GM18511 (cell line): ENCODE measurements at regions not wholly inside any gene's neighbourhood (a gene's known extent, or its start where the extent isn't known, plus 50 kb on each side); places are given as distances from the start of the nearest gene placed in this dataset.

Experiments
- ATAC-seq: cut with Tn5 transposase; IDR thresholded peaks from one replicate; pipeline ENCODE4 v1.9.1; 2021; ENCODE audit warnings: mild to moderate bottlenecking, moderate library complexity; ENCODE audit not compliant: unreplicated experiment

DNA sequence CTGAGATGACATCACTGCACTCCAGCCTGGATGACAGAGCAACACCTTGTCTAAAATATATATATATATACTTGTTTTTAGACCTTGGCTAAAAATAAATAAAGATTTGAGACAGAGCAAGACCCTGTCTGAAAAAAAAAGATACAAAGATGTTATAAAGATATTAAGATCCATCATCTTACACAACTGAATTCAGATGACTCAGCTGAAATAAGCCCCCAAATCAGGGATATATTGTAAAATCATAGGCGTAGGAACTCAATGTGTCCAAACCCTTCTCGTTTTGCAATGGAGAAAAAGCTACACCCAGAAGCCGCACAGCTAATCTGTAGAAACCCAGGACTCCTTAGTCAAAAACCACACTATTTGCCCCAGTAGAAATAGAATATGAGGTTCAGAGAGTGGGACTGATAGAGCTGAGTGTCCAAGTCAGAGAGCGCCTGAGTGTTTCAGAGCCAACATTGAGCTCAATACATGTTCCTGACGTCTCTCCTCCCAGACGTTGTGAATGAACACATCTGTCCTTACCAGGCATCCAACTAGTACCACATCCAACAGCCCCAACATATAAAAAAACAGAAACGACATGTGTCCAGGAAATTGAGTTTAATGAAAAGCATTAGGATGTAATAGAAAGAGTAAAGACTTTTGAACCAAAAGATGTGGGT lies 207.9 kb upstream of the BLID start:
- no peak for ATAC-seq

DNA sequence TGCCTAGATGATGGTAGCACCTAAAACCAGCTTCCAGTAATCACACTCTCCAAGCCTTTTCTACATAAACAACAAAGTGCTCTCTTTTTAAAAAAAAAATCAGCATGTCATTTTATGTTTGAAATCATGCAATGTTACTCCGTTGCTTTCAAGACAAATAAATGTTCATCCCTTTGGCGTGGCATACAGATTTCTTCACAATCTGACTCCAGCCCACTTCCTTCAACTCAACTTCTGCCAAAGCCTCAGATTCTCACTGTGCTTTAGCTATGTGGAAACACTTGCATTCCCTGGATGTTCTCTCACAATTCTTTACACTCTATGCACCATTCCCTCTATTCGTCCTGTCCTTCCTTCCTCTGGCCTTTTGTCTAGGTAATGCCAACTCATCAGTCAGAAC lies 206.3 kb upstream of the BLID start:
- ATAC-seq, result no peak

GRCh38 chr11:122320671-122321070 lies 204.7 kb upstream of the BLID start:
- ATAC-seq, result no peak

DNA sequence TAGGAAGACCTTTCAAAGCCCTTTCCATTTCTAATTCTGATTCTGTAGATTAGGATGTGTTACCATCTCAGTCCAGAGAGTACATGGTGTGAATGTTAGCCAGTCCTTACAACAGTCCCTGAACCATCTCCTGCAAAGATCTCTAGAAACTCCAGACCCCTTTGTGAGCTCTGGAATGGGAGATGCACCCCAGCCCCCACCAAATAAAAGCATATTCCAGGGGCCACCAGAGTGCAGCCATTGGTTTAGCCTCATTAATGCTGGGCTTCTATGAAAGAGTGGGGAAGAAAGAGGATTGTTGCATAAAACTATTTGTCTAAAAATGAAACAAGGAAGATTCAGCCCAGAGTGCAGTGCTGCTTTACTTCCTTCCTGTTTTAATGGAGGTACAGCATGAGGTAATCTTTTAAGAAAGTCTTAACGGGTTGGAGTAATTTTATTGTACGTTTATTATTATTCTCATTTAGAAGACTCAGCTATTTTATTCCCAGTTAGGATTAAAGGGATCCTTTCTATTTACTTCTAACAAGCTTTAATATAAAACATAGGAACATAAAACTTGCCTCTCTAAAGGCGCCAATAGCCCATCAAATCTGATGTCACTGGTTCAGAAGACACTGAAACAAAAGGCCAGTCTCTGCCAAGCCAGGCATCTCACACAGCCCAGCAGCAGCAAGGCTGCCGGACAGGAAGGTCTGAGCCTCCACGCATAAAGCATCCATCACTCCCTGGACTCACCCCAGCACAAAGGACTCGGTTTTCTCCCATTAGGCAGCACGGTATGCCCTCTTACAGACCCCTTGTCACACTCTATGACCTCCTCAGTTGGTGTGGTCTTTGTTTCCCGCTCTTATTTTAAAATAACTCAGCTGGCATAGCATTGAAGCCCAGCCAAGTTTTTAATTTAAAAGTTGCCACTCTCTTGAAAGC lies 203.9 kb upstream of the BLID start:
- ATAC-seq, result no peak

- no peak for ATAC-seq
Observed at GRCh38 chr11:122319085-122319484, 203.1 kb upstream of the BLID start.

DNA sequence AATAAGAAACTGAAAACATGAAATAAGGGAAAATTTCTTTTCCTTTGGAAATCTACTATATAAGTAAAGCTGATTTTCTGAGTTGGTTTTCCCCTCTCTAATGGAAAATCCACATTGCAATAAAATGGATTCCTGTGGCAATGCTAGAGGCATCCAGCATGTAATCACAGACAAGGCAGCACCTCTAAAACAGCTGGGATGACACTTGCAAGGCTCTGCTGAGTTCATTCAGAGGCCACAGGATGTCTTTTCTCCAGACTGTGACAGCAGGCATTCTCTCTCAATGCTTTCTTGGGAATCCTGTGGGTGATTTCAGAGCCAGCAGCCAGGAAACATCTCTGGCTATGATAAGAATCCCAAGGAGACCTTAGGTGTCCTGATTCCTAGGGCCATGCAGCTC lies 201.3 kb upstream of the BLID start:
- no peak for ATAC-seq

DNA sequence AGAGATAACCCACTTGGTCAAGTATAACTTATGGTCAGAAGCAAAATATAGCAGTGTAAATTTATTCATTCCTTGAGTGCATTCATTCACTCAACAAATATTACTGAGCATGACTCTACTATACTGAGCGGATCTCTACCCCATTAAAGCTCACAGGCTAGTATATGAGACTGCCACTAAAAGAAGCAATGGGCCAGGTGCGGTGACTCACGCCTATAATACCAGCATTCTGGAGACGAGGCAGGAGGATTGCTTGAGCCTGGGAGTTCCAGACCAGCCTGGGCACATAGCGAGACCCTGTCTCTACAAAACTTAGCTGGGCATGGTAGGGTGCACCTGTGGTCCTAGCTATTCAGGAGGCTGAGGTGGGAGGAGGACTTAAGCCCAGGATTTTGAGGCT lies 197.6 kb upstream of the BLID start:
- ATAC-seq, result no peak

GRCh38 chr11:122311216-122311755 lies 195.3 kb upstream of the BLID start:
- no peak for ATAC-seq

DNA sequence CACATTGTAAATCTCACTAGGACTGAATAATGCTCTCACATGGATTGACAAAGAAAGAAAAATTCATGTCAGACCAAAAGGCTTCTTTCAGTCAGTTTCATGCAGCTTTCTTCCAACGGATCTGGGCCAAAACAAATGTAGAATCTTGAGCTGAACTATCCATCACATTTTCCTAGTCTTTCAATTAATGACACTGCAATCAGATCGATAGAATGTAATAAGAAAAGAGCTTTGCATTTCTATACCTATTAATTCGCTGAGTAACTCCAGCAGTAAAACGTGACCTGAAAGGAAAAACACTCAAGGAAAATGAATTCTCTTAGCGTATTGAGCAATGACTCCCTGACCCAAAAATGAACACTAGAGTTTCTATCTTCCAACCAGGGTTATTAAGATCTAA lies 194.8 kb upstream of the BLID start:
- ATAC-seq, result no peak

DNA sequence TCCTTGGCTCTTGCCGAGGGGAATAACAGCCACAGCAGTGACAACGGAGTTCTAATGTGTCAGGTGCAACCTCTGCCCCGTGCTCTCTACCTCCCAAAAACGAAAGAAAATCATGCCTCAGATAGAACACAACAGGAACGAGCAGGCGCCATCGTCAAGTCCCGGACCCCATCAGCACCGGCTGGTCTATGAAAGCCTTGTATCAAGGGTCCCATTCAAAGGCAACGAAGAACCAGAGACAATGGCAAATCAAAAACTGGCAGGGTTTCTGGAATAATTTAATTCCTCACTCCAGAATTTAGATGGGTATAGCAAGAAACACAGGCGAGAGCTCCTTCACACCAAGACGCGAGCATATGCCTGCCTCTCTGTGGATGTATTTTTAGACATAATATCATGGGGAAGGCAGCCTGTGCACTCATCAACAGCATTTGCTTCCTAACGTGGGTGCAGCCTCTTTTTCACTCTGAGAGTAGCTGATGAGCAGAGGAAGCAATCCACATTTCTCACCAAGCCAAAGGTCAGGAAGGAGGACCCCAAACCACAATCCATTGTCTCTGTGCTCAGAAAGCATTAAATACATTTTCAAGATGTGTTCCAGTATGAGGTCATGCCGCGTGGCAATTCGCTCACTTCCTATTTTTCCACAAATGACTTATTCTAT lies 193.4 kb upstream of the BLID start:
- ATAC-seq, result no peak

- no peak for ATAC-seq
Observed at GRCh38 chr11:122308226-122308625, 192.2 kb upstream of the BLID start.

DNA sequence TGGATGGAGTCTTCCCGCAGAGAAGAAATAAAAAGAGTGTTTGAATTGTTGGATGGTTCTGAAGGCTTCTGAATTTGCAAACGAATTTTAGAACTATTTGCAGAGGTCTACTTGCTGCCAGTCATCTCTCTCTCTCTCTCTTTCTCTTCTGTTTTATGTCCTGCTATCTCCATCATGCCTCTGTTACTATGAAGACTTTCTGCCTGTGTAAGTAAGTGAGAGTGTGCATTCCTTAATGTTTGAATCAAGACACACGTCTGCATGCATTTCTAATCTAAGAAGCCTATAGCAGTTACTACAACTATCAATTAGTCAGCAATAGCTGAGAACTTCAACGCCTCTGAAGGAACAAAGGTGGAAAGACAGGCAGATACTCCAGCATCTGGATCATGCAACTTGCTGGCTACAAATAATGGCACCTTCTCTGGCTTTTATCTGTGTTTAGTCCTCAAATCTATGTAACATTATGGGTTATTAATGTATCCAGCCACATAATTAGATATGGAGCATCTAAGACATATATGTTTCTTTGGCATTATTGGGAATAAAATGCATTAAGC lies 191.5 kb upstream of the BLID start:
- no peak for ATAC-seq

DNA sequence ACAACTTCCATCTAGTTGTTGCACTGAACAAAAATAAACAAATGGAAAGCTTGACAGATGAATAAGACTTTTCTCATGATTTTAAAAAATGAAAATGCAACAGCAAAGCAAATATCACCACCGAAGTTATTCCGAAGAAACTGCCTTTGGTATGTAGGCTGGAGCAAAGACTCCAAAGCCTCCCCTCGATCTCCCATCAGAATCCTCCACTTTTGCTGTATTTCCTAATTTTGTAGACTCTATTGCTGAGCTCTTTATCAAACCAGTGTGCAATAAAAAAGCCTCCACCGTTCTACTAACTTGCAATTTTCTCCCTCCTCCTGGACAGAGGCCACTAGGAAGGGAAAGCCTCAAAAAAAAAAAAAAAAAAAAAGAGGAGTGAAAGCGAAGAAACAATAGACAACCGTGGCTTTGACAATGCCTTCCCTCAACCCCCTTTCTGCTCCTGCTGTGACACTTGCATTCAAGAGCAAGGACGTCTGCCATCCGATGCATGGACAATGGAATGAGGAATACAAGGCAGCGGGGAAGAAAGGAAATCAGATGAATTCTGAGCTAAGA lies 190.9 kb upstream of the BLID start:
- no peak for ATAC-seq

- ATAC-seq, result no peak
Observed at GRCh38 chr11:122305426-122306320, 189.7 kb upstream of the BLID start.

GRCh38 chr11:122304973-122305372 lies 189.0 kb upstream of the BLID start:
- ATAC-seq, result no peak

GRCh38 chr11:122304306-122304705 lies 188.3 kb upstream of the BLID start:
- no peak for ATAC-seq

- no peak for ATAC-seq
Observed at GRCh38 chr11:122294041-122294440, 178.0 kb upstream of the BLID start.

DNA sequence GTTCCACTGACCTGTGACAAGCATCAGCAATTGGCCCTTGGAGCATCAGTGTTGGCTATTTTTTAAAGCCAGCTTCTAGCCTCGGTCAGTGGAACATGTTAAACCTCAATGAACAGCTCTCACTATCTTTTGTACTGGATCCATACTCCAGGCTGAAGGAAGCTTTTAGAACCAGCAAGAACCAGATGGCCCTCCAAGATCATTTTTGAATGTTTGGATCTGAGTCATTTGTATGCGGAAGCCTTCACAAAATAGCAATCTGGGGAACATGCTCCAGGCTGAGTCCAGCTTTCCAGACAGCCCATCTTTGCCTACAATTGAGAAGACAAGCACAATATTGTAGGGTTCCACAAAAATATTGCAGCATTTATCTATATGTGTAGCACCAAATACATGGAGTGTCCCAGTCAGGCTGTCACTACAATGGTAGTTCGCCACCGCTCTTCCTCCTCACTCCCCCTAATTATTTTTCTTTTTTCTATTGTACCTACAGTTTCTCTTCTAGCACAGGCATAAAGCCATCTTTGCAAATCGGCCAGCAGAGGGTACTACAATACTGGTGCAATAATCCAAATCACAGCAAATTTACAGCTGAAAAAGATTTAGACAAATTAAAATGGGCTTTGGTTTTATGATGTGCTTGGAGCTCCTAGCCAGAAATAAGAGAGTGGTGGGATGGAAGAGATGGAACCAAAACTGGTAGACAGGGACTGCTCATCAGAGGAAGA lies 177.4 kb upstream of the BLID start:
- no peak for ATAC-seq

DNA sequence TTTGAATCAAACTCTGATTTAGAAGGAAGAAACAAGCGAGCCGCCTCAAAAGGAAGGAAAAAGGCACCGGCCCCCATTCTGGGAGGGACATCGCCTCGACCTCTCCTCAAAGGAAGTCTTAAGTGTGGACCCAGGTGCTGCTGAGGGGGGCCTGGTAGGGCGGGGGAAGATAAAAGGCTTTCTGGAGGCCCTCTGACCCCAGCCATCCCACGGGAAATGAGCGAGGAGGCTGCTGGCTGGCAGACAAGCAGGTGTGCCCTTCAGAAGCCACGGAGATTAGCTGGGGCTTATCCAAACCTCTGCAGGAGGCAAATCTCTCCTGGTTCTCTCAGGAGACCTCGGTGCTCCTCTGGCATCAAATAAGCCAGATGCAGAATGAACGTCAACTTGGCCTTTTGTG lies 171.4 kb upstream of the BLID start:
- ATAC-seq, result no peak
